K562 (cell line): ENCODE measurements at regions not wholly inside any gene's neighbourhood (a gene's known extent, or its start where the extent isn't known, plus 50 kb on each side); places are given as distances from the start of the nearest gene placed in this dataset.

Experiments
- JUN ChIP-seq, 2 experiments: sonication (generic) in 1 of 2; formaldehyde crosslinking in 1 of 2; IDR thresholded peaks; 2 replicates each; pipeline versions ENCODE4 v1.6.1 to v1.8.0; 2012 to 2022; ENCODE audit warnings: borderline replicate concordance in 2 of 2, mild to moderate bottlenecking in 2 of 2, improper control_type of control experiment in 1 of 2, low read depth in 1 of 2, low read length in 1 of 2, missing genetic modification reagents in 1 of 2
- ZNF212 ChIP-seq: fragments of 450-650 bp; formaldehyde crosslinking; IDR thresholded peaks from 2 replicates; pipeline ENCODE4 v1.4.0; 2020; ENCODE audit warnings: mild to moderate bottlenecking
- ZNF655 ChIP-seq: fragments of 250-450 bp; sonication (Bioruptor Pico); IDR thresholded peaks from 2 replicates; pipeline ENCODE4 v1.5.0; 2021
- TF ChIP-seq, protein P1 (sequence below), 2 experiments: fragments of 450-650 bp; IDR thresholded peaks; 2 replicates each; pipeline ENCODE4 v1.6.1; 2016; ENCODE audit warnings: mild to moderate bottlenecking in 2 of 2, borderline replicate concordance in 1 of 2, low read depth in 1 of 2, moderate library complexity in 1 of 2
- TF ChIP-seq, protein P2 (sequence below), 3 experiments: IDR thresholded peaks in 2 of 3; conservative IDR thresholded peaks in 1 of 3; 2 replicates each; pipeline ENCODE4 v1.5.1; 2011 to 2012; ENCODE audit warnings: low read length in 3 of 3, mild to moderate bottlenecking in 3 of 3, control low read depth in 2 of 3, improper control_type of control experiment in 1 of 3, inconsistent platforms in 1 of 3, low read depth in 1 of 3, mixed read lengths in 1 of 3, moderate library complexity in 1 of 3; ENCODE audit not compliant: insufficient read depth in 2 of 3
- TF ChIP-seq, protein P3 (sequence below): sonication (generic); formaldehyde crosslinking; IDR thresholded peaks from 2 replicates; pipeline ENCODE4 v1.8.0; 2022; ENCODE audit warnings: missing genetic modification reagents, mild to moderate bottlenecking, moderate library complexity, borderline replicate concordance
- TF ChIP-seq, protein P4 (sequence below): fragments of 450-650 bp; IDR thresholded peaks from 2 replicates; pipeline ENCODE4 v1.6.1; 2017; ENCODE audit warnings: antibody characterized with exemption, mild to moderate bottlenecking

DNA sequence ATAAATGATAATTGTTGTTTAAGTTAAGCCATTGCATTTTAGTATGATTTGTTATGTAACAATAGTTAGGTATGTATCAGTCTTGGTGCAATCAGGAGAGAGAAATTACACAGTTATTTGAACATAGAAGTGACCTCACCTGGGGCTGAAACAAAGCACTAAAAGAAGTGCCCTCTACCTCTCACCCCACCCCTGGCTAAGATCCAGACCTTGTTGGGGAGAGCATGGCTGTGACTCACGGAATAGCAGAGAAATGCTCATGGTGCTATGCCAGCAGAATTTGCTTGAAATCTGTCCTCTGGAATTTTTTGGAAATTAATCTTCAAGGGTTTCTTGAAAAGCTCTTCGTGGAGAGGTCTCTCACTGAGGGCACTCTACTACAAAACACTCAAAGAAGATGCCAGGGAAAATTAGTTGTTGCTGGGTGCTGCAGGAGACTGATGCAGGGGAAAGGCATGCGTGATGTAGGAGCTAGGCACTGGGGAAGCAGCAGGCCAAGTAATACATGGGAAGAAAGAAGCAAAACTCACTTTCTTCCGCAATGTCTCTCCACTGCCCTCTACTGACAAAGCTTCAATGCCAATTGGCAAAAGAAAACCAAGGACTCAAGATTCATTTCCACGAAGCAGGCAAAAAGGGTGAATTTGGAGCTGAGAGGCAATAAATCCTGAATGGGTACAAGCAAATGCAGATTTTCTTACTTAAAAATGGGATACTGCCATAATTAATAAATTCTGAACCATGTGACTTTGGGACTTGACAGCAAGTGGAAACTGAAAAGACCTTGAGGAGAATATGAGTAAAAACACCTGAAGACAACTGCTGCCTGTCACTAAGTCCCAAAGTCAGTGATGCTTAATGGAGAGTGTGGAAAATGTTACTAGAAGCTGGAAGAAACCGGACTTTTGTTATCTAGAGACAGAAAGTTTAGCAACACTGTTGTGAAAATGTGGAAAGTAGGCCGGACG lies 136.3 kb upstream of the ZNF184 start (continued):
- TF ChIP-seq, protein P1, sequence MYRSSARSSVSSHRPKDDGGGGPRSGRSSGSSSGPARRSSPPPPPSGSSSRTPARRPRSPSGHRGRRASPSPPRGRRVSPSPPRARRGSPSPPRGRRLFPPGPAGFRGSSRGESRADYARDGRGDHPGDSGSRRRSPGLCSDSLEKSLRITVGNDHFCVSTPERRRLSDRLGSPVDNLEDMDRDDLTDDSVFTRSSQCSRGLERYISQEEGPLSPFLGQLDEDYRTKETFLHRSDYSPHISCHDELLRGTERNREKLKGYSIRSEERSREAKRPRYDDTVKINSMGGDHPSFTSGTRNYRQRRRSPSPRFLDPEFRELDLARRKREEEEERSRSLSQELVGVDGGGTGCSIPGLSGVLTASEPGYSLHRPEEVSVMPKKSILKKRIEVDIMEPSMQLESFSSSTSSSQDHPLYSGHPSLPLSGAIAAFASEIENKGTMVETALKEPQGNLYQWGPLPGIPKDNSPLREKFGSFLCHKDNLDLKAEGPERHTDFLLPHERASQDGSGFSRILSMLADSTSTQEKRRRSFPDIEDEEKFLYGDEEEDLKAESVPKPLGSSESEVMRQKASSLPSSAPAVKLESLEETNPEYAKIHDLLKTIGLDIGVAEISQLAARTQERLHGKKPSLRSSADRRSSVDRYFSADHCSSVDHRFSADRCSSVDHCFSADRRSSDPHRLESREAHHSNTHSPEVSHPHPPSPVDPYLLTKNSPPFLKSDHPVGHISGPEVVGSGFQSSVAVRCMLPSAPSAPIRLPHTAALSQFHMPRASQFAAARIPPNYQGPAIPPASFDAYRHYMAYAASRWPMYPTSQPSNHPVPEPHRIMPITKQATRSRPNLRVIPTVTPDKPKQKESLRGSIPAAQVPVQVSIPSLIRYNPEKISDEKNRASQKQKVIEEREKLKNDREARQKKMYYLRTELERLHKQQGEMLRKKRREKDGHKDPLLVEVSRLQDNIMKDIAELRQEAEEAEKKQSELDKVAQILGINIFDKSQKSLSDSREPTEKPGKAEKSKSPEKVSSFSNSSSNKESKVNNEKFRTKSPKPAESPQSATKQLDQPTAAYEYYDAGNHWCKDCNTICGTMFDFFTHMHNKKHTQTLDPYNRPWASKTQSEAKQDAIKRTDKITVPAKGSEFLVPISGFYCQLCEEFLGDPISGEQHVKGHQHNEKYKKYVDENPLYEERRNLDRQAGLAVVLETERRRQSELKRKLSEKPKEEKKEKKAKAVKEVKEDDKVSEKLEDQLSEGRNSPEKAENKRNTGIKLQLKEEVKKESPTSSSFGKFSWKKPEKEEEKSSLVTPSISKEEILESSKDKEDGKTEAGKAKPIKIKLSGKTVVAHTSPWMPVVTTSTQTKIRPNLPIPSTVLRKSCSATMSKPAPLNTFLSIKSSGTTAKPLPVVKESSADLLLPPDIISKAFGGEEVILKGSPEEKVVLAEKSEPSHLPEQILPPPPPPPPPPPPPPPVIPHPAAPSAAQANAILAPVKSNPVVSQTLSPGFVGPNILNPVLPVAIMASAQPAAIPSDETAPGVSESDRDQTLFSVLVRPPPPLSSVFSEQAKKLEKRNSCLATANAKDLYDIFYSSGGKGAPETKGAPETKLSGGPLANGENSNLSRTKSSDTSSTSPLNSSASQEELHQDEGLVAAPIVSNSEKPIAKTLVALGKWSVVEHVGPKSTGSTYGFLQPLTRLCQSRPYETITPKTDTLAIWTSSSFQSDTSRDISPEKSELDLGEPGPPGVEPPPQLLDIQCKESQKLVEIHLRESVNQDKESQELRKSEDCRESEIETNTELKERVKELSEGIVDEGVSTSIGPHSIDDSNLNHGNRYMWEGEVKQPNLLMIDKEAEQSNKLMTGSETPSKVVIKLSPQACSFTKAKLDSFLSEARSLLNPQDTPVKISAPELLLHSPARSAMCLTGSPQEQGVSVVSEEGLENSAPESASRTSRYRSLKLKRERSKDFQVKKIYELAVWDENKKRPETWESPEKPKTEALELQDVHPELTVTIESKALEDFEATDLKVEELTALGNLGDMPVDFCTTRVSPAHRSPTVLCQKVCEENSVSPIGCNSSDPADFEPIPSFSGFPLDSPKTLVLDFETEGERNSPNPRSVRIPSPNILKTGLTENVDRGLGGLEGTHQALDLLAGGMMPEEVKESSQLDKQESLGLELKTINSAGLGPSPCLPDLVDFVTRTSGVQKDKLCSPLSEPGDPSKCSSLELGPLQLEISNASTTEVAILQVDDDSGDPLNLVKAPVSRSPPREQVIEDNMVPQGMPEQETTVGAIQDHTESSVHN (IDR thresholded peaks at IDR 0.05; ENCODE audit: borderline replicate concordance in 1 of 2, low read depth in 1 of 2), result no peak
- no peak for TF ChIP-seq ZNF655 (CRISPR knock-in tag)
- no peak for TF ChIP-seq ZNF212 (CRISPR knock-in tag)
- TF ChIP-seq, protein P2, sequence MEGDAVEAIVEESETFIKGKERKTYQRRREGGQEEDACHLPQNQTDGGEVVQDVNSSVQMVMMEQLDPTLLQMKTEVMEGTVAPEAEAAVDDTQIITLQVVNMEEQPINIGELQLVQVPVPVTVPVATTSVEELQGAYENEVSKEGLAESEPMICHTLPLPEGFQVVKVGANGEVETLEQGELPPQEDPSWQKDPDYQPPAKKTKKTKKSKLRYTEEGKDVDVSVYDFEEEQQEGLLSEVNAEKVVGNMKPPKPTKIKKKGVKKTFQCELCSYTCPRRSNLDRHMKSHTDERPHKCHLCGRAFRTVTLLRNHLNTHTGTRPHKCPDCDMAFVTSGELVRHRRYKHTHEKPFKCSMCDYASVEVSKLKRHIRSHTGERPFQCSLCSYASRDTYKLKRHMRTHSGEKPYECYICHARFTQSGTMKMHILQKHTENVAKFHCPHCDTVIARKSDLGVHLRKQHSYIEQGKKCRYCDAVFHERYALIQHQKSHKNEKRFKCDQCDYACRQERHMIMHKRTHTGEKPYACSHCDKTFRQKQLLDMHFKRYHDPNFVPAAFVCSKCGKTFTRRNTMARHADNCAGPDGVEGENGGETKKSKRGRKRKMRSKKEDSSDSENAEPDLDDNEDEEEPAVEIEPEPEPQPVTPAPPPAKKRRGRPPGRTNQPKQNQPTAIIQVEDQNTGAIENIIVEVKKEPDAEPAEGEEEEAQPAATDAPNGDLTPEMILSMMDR (IDR thresholded peaks at IDR 0.05 in 2 of 3, conservative IDR thresholded peaks at IDR 0.05 in 1 of 3; ENCODE audit: insufficient read depth in 2 of 3, low read depth in 1 of 3, low read length in 3 of 3), result peak; percentile 80 to 95 (median 88)
- TF ChIP-seq, protein P3, sequence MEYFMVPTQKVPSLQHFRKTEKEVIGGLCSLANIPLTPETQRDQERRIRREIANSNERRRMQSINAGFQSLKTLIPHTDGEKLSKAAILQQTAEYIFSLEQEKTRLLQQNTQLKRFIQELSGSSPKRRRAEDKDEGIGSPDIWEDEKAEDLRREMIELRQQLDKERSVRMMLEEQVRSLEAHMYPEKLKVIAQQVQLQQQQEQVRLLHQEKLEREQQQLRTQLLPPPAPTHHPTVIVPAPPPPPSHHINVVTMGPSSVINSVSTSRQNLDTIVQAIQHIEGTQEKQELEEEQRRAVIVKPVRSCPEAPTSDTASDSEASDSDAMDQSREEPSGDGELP (CRISPR knock-in tag), result no peak
- TF ChIP-seq JUN (IDR thresholded peaks at IDR 0.05; ENCODE audit: borderline replicate concordance, low read depth, low read length), result peak; percentile 40; the same call in 1 of the 2 replicates
- TF ChIP-seq JUN (CRISPR knock-in tag; IDR thresholded peaks at IDR 0.05; ENCODE audit: borderline replicate concordance), result no peak
- TF ChIP-seq, protein P4, sequence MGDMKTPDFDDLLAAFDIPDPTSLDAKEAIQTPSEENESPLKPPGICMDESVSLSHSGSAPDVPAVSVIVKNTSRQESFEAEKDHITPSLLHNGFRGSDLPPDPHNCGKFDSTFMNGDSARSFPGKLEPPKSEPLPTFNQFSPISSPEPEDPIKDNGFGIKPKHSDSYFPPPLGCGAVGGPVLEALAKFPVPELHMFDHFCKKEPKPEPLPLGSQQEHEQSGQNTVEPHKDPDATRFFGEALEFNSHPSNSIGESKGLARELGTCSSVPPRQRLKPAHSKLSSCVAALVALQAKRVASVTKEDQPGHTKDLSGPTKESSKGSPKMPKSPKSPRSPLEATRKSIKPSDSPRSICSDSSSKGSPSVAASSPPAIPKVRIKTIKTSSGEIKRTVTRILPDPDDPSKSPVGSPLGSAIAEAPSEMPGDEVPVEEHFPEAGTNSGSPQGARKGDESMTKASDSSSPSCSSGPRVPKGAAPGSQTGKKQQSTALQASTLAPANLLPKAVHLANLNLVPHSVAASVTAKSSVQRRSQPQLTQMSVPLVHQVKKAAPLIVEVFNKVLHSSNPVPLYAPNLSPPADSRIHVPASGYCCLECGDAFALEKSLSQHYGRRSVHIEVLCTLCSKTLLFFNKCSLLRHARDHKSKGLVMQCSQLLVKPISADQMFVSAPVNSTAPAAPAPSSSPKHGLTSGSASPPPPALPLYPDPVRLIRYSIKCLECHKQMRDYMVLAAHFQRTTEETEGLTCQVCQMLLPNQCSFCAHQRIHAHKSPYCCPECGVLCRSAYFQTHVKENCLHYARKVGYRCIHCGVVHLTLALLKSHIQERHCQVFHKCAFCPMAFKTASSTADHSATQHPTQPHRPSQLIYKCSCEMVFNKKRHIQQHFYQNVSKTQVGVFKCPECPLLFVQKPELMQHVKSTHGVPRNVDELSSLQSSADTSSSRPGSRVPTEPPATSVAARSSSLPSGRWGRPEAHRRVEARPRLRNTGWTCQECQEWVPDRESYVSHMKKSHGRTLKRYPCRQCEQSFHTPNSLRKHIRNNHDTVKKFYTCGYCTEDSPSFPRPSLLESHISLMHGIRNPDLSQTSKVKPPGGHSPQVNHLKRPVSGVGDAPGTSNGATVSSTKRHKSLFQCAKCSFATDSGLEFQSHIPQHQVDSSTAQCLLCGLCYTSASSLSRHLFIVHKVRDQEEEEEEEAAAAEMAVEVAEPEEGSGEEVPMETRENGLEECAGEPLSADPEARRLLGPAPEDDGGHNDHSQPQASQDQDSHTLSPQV, result no peak
